ENCODE measurements at regions not wholly inside any gene's neighbourhood (a gene's known extent, or its start where the extent isn't known, plus 50 kb on each side); places are given as distances from the start of the nearest gene placed in this dataset.
A peak's percentile ranks its signal among the peaks of the same experiment; 100 is the strongest.
"Not testable (repeated sequence)": the region's sequence is repeated elsewhere in the genome, so short reads cannot be mapped to it uniquely, and the experiment has no call there.

GRCh38 chr3:144852999-144853398, 881.4 kb downstream of the DIPK2A start:
- DNase-seq: no peak

DNA sequence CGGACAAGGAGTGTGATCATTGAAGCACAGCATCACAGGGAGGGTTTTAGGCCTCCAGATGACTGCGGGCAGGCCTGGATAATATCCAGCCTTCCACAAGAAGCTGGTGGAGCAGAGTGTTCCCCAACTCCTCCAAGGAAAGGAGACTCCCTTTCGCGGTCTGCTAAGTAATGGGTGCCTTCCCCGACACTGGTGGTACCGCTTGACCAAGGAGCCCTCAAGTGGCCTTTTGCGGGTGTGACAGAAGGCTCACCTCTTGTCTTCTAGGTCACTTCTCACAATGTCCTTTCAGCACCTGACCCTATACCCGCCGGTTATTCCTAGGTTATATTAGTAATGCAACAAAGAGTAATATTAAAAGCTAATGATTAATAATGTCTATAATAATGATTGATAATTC, 882.4 kb downstream of the DIPK2A start:
- not testable (repeated sequence) for DNase-seq

DNA sequence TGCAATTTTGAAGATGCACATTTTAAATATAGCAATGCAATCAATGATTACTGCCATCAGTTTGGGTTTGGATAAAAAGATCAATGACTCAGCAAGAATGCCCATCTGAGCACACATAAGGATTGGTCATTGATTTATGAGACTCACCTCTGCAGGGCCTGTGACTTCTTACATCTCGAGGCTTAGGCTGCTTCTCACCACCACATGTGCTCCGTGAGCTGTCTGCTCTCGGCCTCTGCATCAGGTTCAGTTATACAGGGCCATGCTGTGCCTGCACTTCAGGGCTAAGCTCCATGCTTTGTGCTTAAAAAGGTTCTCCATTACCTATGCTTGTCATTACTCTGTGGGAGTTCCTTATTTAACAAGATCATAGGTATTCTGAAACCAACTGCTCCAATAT, 887.5 kb downstream of the DIPK2A start:
- DNase-seq: peak; percentile 36

GRCh38 chr3:144864646-144865045, 893.0 kb downstream of the DIPK2A start:
- DNase-seq: no peak

DNA sequence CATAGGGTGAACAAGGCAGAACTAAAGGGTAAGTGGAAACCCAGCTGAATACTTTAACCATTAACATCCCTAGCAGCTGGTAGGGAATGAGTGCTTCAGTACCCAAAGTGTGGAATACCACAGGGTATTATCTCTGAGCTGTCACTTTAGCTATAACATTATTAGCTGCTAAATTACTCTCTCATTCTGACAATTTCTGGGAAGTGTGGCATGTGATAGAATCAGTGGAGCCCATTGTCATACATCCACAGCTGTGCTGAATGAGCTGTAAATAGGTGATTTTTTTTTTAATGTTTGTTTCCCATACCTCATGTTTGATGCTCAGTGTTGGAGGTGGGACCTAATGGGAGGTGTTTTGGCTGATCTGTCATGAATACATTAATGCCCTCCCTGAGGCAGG, 894.3 kb downstream of the DIPK2A start:
- no peak for DNase-seq

GRCh38 chr3:144866476-144866875, 894.9 kb downstream of the DIPK2A start:
- DNase-seq: no peak

GRCh38 chr3:144868506-144868905, 896.9 kb downstream of the DIPK2A start:
- no peak for DNase-seq

DNA sequence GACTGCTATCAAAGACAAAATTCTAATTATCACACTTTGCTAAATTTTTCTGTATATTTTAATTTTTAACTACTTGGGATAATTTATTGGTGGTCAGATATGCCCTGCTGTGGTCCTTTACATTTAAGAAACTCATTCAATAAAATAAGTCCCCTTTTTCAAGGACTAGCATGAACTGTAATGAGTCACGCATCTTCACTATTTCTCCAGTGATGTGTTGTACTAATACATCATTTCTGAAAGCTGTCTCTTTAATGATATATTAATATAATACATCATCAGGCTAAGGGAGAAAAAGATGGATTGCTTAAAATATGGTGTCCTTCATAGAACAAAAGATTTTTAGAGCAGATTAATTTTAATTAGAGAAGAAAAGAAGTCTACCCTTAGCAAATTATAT, 901.4 kb downstream of the DIPK2A start:
- DNase-seq: no peak

GRCh38 chr3:144875211-144875610, 903.6 kb downstream of the DIPK2A start:
- DNase-seq: no peak

DNA sequence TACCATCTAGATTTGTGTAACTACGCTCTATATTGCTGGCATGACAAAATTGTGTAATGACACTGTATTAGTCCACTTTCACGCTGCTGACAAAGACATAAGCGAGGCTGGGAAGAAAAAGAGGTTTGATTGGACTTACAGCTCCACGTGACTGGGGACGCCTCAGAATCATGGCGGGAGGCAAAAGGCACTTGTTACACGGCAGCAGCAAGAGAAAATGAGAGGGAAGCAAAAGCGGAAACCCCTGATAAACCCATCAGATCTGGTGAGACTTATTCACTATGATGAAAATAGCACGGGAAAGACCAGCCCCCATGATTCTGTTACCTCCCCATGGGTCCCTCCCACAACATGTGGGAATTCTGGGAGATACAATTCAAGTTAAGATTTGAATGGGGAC, 905.7 kb downstream of the DIPK2A start:
- DNase-seq: no peak

DNA sequence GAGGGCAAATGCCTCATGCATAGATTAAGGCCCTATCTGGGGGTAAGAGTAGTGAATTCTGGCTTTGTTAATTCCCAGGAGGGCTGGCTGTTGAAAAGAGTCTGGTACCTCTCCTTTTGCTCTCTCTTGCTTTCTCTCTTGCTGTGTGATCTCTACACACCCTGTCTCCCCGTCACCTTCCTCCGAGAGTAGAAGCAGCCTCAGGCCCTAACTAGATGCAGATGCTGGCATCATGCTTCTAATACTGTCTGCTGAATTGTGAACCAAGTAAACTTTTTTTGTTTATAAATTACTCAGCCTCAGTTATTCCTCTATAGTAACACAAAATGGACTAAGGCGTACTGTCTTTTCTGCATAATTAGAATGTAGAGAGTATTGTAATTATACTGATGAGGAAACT, 908.1 kb downstream of the DIPK2A start:
- DNase-seq: no peak

DNA sequence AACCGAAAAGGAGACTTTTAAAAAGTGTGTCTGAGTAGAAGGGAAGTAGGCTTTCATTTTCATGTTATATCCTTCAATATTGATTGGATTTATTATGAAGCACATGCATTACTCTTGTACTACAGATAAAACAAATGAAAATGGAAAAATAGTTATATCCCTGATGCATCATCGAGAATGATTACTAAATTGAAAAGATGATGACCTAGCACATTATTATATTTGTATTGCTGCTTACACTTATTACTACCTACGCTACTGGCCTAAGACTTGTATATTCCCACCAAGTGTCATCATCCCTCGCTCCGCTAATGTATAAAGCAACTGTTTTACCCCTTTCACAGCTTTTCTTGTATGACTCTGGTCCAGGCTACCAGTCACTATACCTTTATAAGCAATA, 922.4 kb downstream of the DIPK2A start:
- no peak for DNase-seq

- no peak for DNase-seq
These were observed 923.0 kb downstream of the DIPK2A start for GRCh38 chr3:144894576-144894975.

DNA sequence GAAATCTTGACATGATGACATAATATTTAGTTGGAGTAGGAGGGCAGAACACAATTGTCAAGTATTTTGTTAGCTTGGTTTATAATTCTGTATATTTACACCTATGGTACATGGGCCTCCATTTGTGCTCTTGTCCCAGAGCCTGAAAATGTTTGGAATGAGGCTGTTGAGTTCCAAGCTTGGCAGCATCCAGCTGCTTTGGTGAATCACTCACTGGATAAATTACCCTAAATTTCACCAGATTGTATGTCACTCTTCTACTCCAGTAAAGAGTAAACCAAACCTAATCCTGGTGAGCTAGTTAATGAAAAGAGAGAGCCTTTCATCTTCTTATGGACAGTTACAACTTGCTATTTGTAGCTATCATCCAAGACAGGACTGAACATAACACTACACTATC, 928.7 kb downstream of the DIPK2A start:
- DNase-seq: no peak

DNA sequence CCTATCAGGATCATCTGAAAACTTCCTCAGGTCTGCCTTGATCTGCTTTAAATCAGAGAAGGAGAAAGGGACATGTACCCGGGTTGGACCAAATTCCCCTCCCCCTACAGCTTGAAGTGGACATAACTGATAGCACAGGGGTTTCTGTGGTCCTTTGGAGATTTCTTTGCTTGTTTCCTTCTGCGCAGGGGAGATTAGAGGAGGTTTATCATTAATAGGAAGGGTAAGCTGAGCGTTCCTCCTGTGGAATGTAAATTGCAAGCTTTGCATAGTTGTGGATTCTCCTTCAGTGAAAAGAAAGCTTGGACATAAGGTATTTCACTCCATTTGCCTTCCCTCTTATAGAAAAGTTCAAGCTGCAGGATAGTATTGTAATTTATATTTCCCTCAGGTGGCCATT, 936.0 kb downstream of the DIPK2A start:
- not testable (repeated sequence) for DNase-seq

DNA sequence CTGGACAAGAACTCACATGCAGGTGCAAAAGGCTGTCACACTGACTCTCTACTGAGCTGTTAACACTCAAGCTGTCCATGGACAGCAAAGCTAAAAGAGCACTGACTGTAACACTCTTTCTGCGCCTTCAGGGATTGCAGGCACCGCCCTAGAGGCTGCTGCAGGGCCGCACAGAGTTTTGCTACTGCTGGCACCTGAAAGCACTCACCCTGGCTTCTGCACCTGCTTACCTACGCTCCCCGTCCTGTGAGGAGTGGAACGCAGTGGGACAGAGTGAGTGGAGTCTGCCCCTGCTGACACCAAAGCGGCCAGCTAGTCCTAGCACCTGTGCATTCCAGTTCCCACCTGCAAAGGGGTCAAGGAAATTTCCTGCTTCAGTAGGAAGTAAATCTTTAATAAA, 941.3 kb downstream of the DIPK2A start:
- no peak for DNase-seq

GRCh38 chr3:144915202-144915601, 943.6 kb downstream of the DIPK2A start:
- DNase-seq: no peak

- no peak for DNase-seq
These were observed 950.1 kb downstream of the DIPK2A start for GRCh38 chr3:144921710-144922109.

DNA sequence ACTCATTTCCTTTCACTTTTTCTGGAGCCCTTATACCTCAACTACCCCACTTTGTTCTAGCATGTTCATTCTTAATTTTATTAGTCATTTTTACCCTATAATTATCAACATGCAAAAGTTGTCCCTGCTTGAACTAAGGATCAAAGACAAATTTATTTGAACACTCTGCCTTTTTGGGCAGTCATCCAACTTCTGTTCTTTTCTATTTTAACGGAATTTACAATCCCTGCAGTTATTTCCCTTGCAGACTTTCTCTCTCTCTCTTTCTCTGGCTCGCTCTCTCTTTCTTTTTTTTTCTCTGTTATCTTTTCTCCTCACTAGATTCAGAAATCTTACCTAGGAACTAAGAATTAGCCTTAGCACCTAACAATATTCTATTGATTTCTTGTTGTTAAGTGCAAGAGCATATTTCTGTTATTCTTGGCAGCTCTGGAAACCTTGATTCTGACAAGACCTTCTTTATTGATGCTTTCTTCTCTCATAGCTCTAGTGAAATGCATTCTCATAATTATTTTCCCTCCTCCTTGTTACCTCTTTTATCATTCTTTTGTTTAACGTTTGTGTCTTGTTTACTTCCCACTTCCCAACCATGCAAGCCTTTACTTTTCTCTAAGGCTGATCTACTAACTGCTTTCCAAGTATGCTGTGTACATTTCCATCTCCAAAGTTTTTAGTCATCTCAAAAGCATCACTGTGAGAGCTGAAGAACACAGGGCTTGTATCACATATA, 951.6 kb downstream of the DIPK2A start:
- no peak for DNase-seq

GRCh38 chr3:144930431-144930830, 958.8 kb downstream of the DIPK2A start:
- no peak for DNase-seq

GRCh38 chr3:144931590-144931989, 960.0 kb downstream of the DIPK2A start:
- no peak for DNase-seq

DNA sequence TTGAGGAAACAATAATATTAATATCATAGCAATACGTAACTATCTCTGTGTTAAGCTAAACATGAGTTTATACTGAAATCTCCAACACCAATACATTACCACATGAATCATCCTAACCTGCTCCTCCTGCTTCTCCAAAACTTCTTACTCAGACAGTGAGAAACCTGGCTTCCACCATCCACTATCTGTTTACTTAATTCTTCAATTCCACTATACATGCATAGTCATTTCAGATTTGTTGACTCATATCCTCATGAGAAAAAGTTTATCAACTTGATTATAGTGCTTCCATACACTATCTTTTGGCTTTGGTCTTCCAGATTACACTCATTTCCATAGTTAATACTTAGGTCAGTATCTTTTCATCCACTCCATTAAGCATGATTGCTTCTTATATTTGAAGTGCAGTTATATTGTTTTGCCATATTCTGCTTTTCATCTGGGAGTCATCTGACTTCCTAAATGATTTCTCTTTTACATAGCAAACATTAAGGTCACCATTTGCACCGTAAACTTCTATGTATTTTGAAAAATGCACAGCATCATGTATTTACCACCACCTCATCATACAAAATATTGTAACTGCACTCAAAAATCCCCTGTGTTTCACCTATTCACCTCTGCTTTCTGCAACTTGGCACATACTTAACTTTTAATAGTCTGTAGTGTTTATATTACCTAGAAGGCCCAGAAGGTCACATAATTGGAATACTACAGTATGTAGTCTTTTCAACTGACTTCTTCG, 970.6 kb downstream of the DIPK2A start:
- DNase-seq: no peak

DNA sequence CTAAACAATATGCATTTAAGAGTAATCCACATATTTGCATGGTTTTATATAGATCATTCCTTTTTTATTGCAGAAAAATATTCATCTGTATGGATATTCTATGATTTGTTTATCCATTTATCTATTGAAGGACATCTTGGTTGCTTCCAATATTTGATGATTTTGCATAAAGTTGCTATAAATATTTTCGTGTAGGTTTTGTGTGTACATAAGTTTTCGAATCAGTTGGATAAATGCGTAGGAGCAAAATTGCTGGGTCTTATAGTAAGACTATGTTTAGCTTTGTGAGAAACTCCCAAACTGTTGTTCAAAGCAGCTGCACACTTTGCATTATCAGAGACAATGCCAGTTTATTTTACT, 971.2 kb downstream of the DIPK2A start:
- DNase-seq: no peak

GRCh38 chr3:144947895-144948294, 976.3 kb downstream of the DIPK2A start:
- no peak for DNase-seq

DNA sequence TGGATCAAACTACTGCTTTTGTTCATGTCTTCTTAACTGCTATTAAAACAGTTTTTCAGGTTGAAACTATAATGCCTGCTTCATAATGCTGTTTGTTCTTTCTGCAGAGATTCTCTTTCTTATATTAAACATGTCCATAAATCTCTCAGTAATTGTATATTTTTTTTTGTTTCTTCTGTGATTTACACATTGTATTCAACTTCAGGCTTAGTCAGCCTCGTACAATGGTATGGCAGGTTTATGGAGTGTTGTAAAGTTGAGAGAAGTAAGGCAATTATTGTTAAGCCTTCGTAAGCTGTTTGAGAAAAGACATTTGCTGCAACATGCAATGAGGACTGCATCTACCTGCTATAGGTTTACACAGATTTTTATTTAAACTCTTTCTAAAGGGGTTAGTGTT, 977.1 kb downstream of the DIPK2A start:
- DNase-seq: no peak
